Neural progenitor cell (in vitro differentiated cells): ENCODE measurements at regions not wholly inside any gene's neighbourhood (a gene's known extent, or its start where the extent isn't known, plus 50 kb on each side); places are given as distances from the start of the nearest gene placed in this dataset.

Experiments used
- EZH2 ChIP-seq: fragments of 200-600 bp; sonication (generic); IDR thresholded peaks from 2 replicates; pipeline ENCODE4 v1.6.1; 2017; ENCODE audit warnings: antibody characterized with exemption, mild to moderate bottlenecking, moderate library complexity
- EZH2phosphoT487 ChIP-seq: fragments of 200-600 bp; sonication (generic); IDR thresholded peaks from 2 replicates; pipeline ENCODE4 v1.6.1; 2017; ENCODE audit warnings: antibody characterized with exemption
- TF ChIP-seq, protein P1 (sequence below): fragments of 200-600 bp; sonication (generic); IDR thresholded peaks from 2 replicates; pipeline ENCODE4 v1.5.1; 2017; ENCODE audit warnings: antibody characterized with exemption, mild to moderate bottlenecking

DNA sequence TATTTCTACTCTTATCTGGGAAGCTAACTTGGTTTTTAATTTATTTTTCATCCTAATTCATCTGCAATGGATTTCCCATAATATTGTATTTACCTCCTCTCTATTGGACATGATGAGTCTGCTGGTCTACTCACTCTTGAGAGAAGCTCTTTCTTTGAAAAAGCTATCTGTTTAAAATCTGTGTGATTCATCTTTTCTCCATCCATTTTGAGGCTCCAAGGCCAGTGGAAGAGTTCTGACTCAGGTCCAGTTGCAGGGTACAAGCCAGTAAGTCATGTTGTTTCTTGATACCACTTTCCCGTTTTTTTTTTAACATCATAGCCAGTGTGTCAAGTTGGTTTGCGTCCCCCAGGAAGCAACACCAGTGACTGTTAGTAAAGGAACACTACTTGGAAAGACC lies 160.3 kb upstream of the BMP4 start:
- TF ChIP-seq, protein P1, sequence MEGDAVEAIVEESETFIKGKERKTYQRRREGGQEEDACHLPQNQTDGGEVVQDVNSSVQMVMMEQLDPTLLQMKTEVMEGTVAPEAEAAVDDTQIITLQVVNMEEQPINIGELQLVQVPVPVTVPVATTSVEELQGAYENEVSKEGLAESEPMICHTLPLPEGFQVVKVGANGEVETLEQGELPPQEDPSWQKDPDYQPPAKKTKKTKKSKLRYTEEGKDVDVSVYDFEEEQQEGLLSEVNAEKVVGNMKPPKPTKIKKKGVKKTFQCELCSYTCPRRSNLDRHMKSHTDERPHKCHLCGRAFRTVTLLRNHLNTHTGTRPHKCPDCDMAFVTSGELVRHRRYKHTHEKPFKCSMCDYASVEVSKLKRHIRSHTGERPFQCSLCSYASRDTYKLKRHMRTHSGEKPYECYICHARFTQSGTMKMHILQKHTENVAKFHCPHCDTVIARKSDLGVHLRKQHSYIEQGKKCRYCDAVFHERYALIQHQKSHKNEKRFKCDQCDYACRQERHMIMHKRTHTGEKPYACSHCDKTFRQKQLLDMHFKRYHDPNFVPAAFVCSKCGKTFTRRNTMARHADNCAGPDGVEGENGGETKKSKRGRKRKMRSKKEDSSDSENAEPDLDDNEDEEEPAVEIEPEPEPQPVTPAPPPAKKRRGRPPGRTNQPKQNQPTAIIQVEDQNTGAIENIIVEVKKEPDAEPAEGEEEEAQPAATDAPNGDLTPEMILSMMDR: no peak
- TF ChIP-seq EZH2phosphoT487 (no peak), EZH2 (no peak)
